ENCODE measurements at regions not wholly inside any gene's neighbourhood (a gene's known extent, or its start where the extent isn't known, plus 50 kb on each side); places are given as distances from the start of the nearest gene placed in this dataset.

DNA sequence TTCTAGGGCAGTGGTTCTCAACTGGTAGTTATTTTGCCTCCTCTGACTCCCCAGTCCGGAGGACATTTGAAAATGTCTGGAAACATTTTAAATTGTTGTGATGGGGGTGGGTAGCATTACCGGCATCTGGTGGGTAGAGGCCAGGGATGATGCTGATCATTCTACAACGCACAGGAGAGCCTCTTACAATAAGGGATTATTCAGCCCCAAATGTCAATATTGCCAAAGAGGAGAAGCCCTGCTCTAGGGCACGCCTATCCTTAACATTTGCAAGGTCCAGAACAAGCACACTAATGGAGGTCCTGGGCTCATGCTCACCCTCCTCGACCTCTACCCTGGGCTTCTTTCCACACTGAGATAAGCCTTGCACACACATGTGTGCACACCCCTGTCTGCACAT, 106.4 kb downstream of the MINAR1 start:
- TF ChIP-seq POLR2A (IDR thresholded peaks at IDR 0.05) (no peak), EP300 (IDR thresholded peaks at IDR 0.05) (no peak)
- TF ChIP-seq, protein P1, sequence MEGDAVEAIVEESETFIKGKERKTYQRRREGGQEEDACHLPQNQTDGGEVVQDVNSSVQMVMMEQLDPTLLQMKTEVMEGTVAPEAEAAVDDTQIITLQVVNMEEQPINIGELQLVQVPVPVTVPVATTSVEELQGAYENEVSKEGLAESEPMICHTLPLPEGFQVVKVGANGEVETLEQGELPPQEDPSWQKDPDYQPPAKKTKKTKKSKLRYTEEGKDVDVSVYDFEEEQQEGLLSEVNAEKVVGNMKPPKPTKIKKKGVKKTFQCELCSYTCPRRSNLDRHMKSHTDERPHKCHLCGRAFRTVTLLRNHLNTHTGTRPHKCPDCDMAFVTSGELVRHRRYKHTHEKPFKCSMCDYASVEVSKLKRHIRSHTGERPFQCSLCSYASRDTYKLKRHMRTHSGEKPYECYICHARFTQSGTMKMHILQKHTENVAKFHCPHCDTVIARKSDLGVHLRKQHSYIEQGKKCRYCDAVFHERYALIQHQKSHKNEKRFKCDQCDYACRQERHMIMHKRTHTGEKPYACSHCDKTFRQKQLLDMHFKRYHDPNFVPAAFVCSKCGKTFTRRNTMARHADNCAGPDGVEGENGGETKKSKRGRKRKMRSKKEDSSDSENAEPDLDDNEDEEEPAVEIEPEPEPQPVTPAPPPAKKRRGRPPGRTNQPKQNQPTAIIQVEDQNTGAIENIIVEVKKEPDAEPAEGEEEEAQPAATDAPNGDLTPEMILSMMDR (IDR thresholded peaks at IDR 0.05), result no peak
- H3K27me3 ChIP-seq, result no peaks in the 10 kb centered on the region
- no peak overlapping the region for H3K27ac ChIP-seq
- no peaks in the 10 kb centered on the region for H3K4me1 ChIP-seq (ENCODE audit: insufficient read depth)
- no peaks in the 10 kb centered on the region for H3K9me3 ChIP-seq
- H3K4me3 ChIP-seq, result no peak overlapping the region
- intact Hi-C loops (cut with DNase I), result no loop called here
- 86 to 91% (median 88%) methylated on average over 5 of the region's 5 CpGs for whole genome bisulfite sequencing, 3 donors
- no peak for DNase-seq
- no peaks in the 10 kb centered on the region for H3K36me3 ChIP-seq

DNA sequence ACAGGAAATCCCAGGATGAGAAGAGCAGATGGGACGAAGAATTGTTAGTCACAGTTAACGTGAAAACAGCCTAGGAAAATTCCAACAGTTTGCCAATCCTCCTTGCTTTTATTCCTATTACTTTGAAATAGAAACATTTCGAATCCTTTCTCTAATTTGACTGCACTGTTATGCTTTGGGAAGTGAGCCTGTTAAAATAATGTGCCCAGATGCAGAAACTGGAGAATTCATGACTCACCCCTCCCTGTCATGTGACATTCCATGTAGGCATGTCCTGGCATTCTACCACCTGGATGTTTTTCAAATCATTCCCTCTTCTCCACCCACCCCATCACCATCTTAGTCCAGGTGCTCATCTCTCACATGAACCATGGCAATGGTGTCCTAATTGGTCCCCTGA, 107.3 kb downstream of the MINAR1 start:
- DNase-seq, result no peak
- Histone ChIP-seq H3K36me3 (no peaks in the 10 kb centered on the region), H3K27me3 (no peaks in the 10 kb centered on the region), H3K4me1 (ENCODE audit: insufficient read depth) (no peaks in the 10 kb centered on the region), H3K9me3 (no peaks in the 10 kb centered on the region), H3K27ac (no peak overlapping the region), H3K4me3 (no peak overlapping the region)
- 66 to 74% (median 71%) methylated on average over 3 of the region's 3 CpGs for WGBS, 3 donors
- intact Hi-C loops (cut with DNase I), result no loop called here
- TF ChIP-seq, protein P1 (IDR thresholded peaks at IDR 0.05), result no peak
- TF ChIP-seq POLR2A (IDR thresholded peaks at IDR 0.05) (no peak), EP300 (IDR thresholded peaks at IDR 0.05) (no peak)

DNA sequence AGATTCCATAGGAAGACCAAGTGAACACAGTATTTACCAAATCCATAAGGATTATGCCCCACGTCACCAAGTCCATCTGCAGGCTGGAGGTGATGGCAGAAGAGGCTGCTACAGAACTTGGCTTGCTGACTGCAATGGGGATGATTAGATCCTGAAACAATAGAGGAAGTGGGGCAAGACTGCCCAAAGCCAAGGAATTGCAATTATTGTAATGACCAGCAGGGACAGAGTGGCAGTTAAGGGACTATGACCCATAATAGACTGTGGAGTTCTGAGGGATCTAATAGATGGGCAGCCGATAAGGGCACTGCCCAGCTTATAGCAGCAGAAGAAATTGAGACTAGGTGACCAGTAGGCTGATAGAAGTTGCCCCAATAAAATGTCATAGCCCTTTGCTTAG, 108.4 kb downstream of the MINAR1 start:
- no peak for DNase-seq
- 80 to 94% (median 86%) methylated on average over 2 of the region's 2 CpGs for WGBS, 3 donors

DNA sequence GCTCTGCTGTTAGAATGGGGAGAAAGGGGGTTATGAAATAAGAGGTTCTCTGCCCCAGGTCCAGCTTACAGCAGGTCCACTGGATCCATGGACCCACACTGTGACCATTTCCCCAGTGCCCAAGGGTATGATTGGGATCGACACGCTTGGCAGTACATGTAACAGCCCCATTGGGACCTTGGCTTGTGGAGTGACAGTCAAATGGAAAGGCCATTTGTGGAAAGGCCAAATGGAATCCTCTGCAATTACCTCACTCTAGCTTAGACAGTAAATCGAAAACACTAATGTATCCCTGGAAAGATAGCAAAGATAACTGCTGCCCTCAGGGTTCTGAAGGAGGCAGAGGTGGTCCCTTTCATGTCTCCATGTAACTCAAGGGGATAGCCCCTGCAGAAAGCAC, 109.1 kb downstream of the MINAR1 start:
- no peak for DNase-seq
- WGBS, 3 donors, result 74 to 89% (median 82%) methylated on average over 3 of the region's 3 CpGs
- no peak overlapping the region for H3K4me3 ChIP-seq
- TF ChIP-seq POLR2A (IDR thresholded peaks at IDR 0.05) (no peak), EP300 (IDR thresholded peaks at IDR 0.05) (no peak)
- TF ChIP-seq, protein P1 (IDR thresholded peaks at IDR 0.05), result no peak
- H3K9me3 ChIP-seq, result no peaks in the 10 kb centered on the region
- no peaks in the 10 kb centered on the region for H3K36me3 ChIP-seq
- no peak overlapping the region for H3K27ac ChIP-seq
- H3K4me1 ChIP-seq (ENCODE audit: insufficient read depth), result no peaks in the 10 kb centered on the region
- intact Hi-C loops (cut with DNase I), result no loop called here
- no peaks in the 10 kb centered on the region for H3K27me3 ChIP-seq

More for the DNA sequence above, 108.4 kb downstream of the MINAR1 start:
- intact Hi-C loops (cut with DNase I), result no loop called here
- H3K4me3 ChIP-seq, result no peak overlapping the region
- H3K27me3 ChIP-seq, result no peaks in the 10 kb centered on the region
- TF ChIP-seq EP300 (IDR thresholded peaks at IDR 0.05) (no peak), POLR2A (IDR thresholded peaks at IDR 0.05) (no peak)
- TF ChIP-seq, protein P1 (IDR thresholded peaks at IDR 0.05), result no peak
- H3K9me3 ChIP-seq, result no peaks in the 10 kb centered on the region
- no peaks in the 10 kb centered on the region for H3K36me3 ChIP-seq
- no peak overlapping the region for H3K27ac ChIP-seq
- no peaks in the 10 kb centered on the region for H3K4me1 ChIP-seq (ENCODE audit: insufficient read depth)

DNA sequence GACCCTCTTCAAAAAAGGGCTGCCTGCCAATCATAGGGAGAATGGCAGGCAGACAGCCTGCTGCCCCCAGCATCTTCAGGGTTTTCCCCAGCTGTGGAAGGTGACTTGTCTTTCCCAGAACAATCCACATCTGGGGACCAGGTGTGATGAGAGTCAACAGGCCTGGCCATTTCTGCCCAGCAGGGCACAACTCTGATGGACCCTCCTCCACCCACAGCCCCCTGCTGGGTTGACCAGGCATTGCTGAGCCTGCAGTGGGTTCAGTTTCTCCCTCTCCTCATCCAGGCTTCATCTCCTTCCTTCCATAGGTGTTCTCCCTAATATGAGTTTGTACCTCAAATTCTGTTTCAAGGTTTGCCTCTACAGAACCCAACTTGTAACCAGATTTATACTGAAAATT, 111.0 kb downstream of the MINAR1 start:
- no peaks in the 10 kb centered on the region for H3K4me1 ChIP-seq (ENCODE audit: insufficient read depth)
- TF ChIP-seq POLR2A (IDR thresholded peaks at IDR 0.05) (no peak), EP300 (IDR thresholded peaks at IDR 0.05) (no peak)
- TF ChIP-seq, protein P1 (IDR thresholded peaks at IDR 0.05), result no peak
- H3K4me3 ChIP-seq, result no peak overlapping the region
- intact Hi-C loops (cut with DNase I), result no loop called here
- no peaks in the 10 kb centered on the region for H3K9me3 ChIP-seq
- DNase-seq, result no peak
- no peaks in the 10 kb centered on the region for H3K36me3 ChIP-seq
- H3K27me3 ChIP-seq, result no peaks in the 10 kb centered on the region
- H3K27ac ChIP-seq, result no peak overlapping the region
